ENCODE measurements at regions not wholly inside any gene's neighbourhood (a gene's known extent, or its start where the extent isn't known, plus 50 kb on each side); places are given as distances from the start of the nearest gene placed in this dataset.
"Not testable (repeated sequence)": the region's sequence is repeated elsewhere in the genome, so short reads cannot be mapped to it uniquely, and the experiment has no call there.

GRCh38 chr15:66968806-66969596, 96.4 kb upstream of the SMAD3 start:
- DNase-seq = no peak

DNA sequence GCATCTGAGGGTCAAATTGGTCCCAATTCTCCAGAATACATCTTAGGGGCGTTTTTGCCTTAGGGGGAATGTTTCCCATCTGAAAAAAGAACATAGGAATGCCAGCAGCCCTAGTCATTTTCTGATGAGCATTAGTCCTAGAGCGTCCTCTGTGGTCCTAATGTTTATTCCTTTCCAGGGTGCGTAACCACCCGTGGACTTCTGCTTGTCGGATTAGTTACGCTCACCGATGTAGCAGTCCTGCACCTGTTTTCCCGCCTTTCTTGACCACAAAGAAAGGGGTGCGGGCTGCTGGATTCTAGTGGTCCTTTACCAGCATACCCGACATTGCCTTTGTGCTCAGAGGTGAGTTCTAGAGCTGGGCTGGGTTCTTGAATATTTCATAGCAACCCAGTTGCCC, 91.3 kb upstream of the SMAD3 start:
- DNase-seq = not testable (repeated sequence)

DNA sequence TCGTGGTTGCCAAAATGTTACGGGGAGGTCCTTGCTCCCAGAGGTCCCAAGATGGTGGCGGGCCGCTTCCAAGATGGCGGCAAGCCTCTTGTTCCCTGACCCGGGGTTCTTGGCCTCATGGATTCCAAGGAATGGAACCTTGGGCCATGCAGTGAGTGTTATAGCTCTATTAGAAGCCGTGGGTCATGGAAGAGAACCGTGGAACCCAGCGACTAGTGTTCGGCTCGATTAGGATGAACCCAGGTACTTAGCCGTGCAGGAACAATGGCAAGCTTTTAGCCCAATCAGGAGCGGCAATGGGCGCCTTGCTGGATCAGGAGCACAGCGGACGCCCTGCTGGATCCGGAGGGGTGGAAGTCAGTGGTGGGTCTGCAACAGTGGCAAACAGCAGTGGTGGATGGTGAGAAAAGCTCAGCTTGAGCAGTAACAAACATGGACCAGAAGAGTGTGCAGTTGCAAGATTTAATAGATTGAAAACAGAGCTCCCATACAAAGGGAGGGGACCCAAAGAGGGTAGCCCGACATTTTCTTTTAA, 89.2 kb upstream of the SMAD3 start:
- not testable (repeated sequence) for DNase-seq

GRCh38 chr15:66980326-66980725, 85.1 kb upstream of the SMAD3 start:
- DNase-seq = not testable (repeated sequence)

DNA sequence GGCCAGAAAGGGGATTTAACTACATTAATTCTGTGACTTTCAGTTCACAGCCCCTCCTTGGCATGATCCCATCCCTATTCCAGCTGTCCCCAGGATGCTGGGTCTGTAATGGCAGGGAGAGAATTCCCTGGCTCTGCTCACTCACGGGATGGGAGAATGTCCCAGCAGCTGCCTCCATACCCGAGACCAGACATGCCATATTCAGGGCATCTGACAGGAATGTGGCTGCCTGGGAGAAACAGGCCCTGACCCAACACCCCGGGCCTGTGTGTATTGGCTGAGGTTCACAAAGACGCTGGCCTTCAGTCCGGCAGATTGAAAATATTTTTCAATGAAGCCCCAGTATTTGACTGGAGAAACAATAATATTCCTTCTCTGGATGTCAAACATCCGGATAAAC, 83.6 kb upstream of the SMAD3 start:
- no peak for DNase-seq

DNA sequence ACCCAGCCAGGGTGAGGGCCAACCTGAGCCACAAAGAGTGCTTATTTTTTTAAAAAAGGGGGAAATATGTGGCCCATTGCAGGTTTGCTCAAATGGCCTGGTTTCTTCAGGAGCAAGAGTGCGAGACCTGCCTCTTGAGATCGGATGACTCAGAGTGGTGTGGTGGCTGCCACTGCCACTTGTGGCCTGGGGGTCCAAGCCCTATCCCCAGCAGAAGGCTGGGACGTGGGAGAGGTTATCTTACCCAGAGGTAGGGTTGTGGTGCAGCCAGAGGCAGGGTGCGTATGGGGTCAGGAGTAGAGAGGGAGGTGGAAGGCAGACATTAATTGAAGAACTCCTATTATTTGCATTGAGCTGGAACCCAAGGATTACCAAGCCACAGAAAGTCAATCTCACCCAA, 83.2 kb upstream of the SMAD3 start:
- DNase-seq = no peak

GRCh38 chr15:66982816-66983215, 82.6 kb upstream of the SMAD3 start:
- DNase-seq = no peak

DNA sequence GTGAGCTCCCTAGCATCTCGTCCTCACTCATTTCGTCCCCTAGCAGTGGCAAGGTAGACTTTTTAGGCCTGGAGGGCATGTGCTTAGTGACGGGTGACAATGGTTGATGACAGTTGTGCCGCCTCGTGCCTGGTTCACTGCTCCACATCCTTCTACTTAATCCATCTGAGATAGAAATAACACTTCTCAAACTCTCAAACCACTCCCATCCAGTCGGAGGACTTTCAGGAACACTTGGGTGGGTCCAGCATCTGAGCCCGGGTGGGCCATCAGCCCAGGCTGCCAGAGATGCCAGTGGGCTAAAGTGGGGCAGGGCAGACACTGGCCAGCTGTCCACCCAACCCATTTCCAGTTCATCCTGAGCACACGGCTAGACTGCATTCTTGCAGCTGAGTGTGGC, 79.7 kb upstream of the SMAD3 start:
- no peak for DNase-seq

GRCh38 chr15:66986951-66987350, 78.5 kb upstream of the SMAD3 start:
- DNase-seq = no peak

DNA sequence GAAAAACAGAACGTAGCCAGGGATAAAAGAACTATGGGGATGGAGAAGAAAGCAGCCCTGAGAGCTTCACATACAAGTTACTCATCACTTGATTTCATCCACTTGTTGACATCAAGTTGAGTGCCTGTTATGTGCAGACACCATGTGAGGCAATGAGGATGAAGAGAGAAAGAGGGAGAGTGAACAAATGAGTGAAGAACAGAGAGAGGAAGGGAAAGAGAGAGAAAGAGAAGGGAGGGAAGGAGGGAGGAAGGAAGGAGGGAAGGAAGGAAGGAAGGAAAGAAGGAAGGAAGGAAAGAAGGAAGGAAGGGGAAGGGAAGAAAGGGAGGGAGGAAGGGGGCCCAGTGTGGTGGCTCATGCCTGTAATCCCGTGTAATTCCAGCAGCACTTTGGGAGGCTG, 72.3 kb upstream of the SMAD3 start:
- DNase-seq = no peak

DNA sequence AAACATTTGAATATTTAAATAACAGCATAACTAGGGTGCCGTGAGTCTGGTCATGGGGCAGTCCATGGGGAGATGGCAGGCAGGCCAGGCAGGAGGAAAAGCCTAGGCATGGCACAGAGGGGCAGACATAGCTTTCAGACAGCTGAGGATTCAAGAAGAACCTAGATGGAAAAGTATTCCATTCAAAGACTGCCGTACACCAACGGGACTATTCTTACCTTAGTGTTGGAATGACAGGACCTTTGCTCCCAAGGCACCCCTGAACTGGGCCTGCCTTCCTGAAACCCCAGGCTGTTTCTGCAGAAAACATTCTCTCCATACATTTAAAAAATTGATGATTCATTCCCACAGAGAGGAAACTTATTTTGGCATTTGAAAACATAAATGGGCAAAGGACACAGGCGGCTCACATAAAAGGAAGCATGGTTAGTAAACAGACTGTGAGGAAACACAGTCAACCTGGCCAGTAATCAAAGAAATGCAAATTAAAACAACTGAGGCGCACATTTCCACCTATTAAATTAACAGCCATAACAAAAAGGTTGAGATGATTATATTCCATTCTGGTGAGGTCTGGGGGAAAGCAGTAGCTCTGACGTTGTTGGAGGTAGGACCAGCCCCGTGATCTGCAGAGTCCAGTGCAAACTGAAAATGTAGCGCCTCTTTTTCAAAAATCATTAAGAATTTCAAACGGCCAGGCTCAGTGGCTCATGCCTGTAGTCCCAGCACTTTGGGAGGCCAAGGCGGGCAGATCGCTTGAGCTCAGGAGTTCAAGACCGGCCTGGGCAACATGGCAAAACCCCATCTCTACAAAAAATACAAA, 71.3 kb upstream of the SMAD3 start:
- DNase-seq = no peak

GRCh38 chr15:66994927-66995656, 70.3 kb upstream of the SMAD3 start:
- DNase-seq = no peak

DNA sequence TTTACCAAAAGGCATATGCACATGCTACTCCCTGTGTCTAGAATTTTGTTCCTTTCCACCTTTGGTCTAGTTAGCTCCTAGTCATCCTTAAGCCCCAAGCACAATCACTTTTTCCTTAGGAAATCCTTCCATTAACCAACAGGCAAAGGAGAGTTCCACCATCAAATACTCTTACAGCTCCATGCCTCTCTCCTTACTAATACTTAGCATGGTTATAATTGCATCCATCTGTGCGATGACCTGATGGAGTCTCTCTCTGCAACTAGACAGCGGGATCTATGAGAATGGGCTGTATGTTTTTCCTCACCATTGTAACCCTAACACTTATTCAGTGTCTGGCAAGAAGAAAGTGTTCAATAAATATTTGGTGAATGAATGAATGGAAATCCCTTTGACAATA, 69.3 kb upstream of the SMAD3 start:
- DNase-seq = no peak

- DNase-seq = no peak
Measured at GRCh38 chr15:66997212-66997611, 68.2 kb upstream of the SMAD3 start.

- DNase-seq = not testable (repeated sequence)
Measured at GRCh38 chr15:66998234-66998633, 67.2 kb upstream of the SMAD3 start.

- DNase-seq = no peak
Measured at GRCh38 chr15:66999046-66999968, 66.1 kb upstream of the SMAD3 start.

GRCh38 chr15:67000896-67001295, 64.5 kb upstream of the SMAD3 start:
- DNase-seq = no peak

- DNase-seq = no peak
Measured at GRCh38 chr15:67002368-67002767, 63.0 kb upstream of the SMAD3 start.

- no peak for DNase-seq
Measured at GRCh38 chr15:67003586-67003985, 61.8 kb upstream of the SMAD3 start.

DNA sequence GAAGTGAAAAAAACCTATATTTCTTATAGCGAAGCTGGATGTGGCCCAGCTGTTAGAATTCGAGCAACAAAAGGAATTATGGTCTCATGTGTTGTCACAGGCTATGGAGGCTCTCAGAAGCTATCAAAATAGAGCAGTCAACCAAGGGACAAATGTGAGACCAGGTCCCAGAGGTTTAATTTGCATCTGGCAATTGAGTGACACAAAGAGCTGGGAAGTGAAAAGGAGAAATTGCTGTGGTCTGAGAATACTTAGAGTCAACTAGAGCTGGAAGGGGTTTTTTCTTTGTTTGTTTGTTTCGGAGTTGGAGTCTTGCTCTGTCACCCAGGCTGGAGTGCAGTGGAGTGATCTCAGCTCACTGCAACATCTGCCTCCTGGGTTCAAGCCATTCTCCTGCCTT, 61.3 kb upstream of the SMAD3 start:
- DNase-seq = no peak

- no peak for DNase-seq
Measured at GRCh38 chr15:67005294-67005996, 60.0 kb upstream of the SMAD3 start.
